A673 (cell line): ENCODE measurements at regions not wholly inside any gene's neighbourhood (a gene's known extent, or its start where the extent isn't known, plus 50 kb on each side); places are given as distances from the start of the nearest gene placed in this dataset.

Source experiments
- BruUV-seq: library from RNA; stranded (reverse); fragments of 400-500 nt; replicated peaks from 2 replicates; lab custom pipeline; 2021; lab: Mats Ljungman, UMichigan
- CTCF ChIA-PET: fragments of 300-600 bp; sonication (Branson Sonifier 250); formaldehyde crosslinking; loops from one replicate; lab custom pipeline; 2022; ENCODE audit warnings: antibody characterized with exemption; lab: Charles Lee
- POLR2A ChIA-PET: fragments of 300-600 bp; sonication (Branson Sonifier 250); formaldehyde crosslinking; loops from one replicate; lab custom pipeline; 2022; ENCODE audit warnings: antibody characterized with exemption; ENCODE audit not compliant: low non-redundant PET; lab: Charles Lee
- DNase-seq: peaks from one replicate; pipeline ENCODE4 v3.0.0-alpha.2; 2015; ENCODE audit warnings: low spot score
- H3K27ac ChIP-seq: fragments of 200-600 bp; sonication (generic); 2 replicates; pipeline ENCODE4 v1.5.1; 2016; ENCODE audit warnings: mixed run types, low read depth, mild to moderate bottlenecking, mixed read lengths, antibody characterized with exemption, low read length; ENCODE audit not compliant: poor library complexity, severe bottlenecking
- H3K27me3 ChIP-seq: fragments of 200-600 bp; sonication (generic); replicated peaks from 2 replicates; pipeline ENCODE4 v1.6.1; 2017; ENCODE audit warnings: mixed run types, low read depth, mild to moderate bottlenecking, mixed read lengths, antibody characterized with exemption, low read length; ENCODE audit not compliant: insufficient read depth, poor library complexity
- H3K36me3 ChIP-seq: fragments of 200-600 bp; sonication (generic); 2 replicates; pipeline ENCODE4 v1.6.1; 2016; ENCODE audit warnings: mixed run types, mild to moderate bottlenecking, mixed read lengths, antibody characterized with exemption, low read length; ENCODE audit not compliant: insufficient read depth, poor library complexity, severe bottlenecking
- H3K4me1 ChIP-seq: fragments of 200-600 bp; sonication (generic); 2 replicates; pipeline ENCODE4 v1.6.1; 2017; ENCODE audit warnings: mixed run types, mild to moderate bottlenecking, mixed read lengths, antibody characterized with exemption, low read length; ENCODE audit not compliant: insufficient read depth, poor library complexity, severe bottlenecking
- H3K4me3 ChIP-seq: fragments of 200-600 bp; sonication (generic); 2 replicates; pipeline ENCODE4 v1.5.1; 2016; ENCODE audit warnings: low read depth, mixed run types, mild to moderate bottlenecking, mixed read lengths, low read length; ENCODE audit not compliant: poor library complexity, severe bottlenecking
- H3K9me3 ChIP-seq: fragments of 200-600 bp; sonication (generic); 2 replicates; pipeline ENCODE4 v1.6.1; 2016; ENCODE audit warnings: mixed run types, low read depth, mild to moderate bottlenecking, mixed read lengths, antibody characterized with exemption, low read length; ENCODE audit not compliant: poor library complexity, severe bottlenecking
- CTCF ChIP-seq: fragments of 300-800, 200-600 bp; sonication (generic); conservative IDR thresholded peaks from 2 replicates; pipeline ENCODE4 v1.5.1; 2017; ENCODE audit warnings: low read depth, mild to moderate bottlenecking, antibody characterized with exemption, low read length, moderate library complexity, mixed read lengths
- EZH2 ChIP-seq: fragments of 200-600 bp; sonication (generic); IDR thresholded peaks from 2 replicates; pipeline ENCODE4 v1.6.1; 2017; ENCODE audit warnings: borderline replicate concordance, low read depth, mild to moderate bottlenecking, mixed read lengths, antibody characterized with exemption, low read length; ENCODE audit not compliant: poor library complexity, severe bottlenecking
- intact Hi-C: fragments of 100-400 bp; cut with micrococcal nuclease; formaldehyde crosslinking; loops from one replicate; pipeline ENCODE4 v1.10.0; 2022; ENCODE audit not compliant: unreplicated experiment

GRCh38 chr4:157897855-157898370, 274.9 kb downstream of the GASK1B start:
- DNase-seq: no peak
- ChIA-PET CTCF (no interaction called here), POLR2A (no interaction called here)
- Histone ChIP-seq H3K27ac (no peak overlapping the region), H3K27me3 (no peaks in the 10 kb centered on the region), H3K36me3 (no peaks in the 10 kb centered on the region), H3K9me3 (no peaks in the 10 kb centered on the region), H3K4me3 (no peak overlapping the region), H3K4me1 (no peaks in the 10 kb centered on the region)
- no TSS peak for BruUV-seq
- intact Hi-C loops: no loop called here
- no peak for TF ChIP-seq EZH2
- TF ChIP-seq CTCF: no peak

GRCh38 chr4:157896726-157897125, 276.1 kb downstream of the GASK1B start:
- no peak overlapping the region for H3K27ac ChIP-seq
- no peak for DNase-seq
- ChIA-PET CTCF (no interaction called here), POLR2A (no interaction called here)
- no peaks in the 10 kb centered on the region for H3K27me3 ChIP-seq
- no TSS peak for BruUV-seq
- no peak overlapping the region for H3K4me3 ChIP-seq
- no peaks in the 10 kb centered on the region for H3K36me3 ChIP-seq
- no peaks in the 10 kb centered on the region for H3K9me3 ChIP-seq
- H3K4me1 ChIP-seq: no peaks in the 10 kb centered on the region
- no peak for TF ChIP-seq CTCF
- TF ChIP-seq EZH2: no peak
- intact Hi-C loops: no loop called here

GRCh38 chr4:157895205-157895604, 277.6 kb downstream of the GASK1B start:
- DNase-seq: no peak
- Histone ChIP-seq H3K27ac (no peak overlapping the region), H3K4me3 (no peak overlapping the region)

More at GRCh38 chr4:157895205-157895604, 277.6 kb downstream of the GASK1B start:
- BruUV-seq: no TSS peak
- Histone ChIP-seq H3K36me3 (no peaks in the 10 kb centered on the region), H3K27me3 (no peaks in the 10 kb centered on the region), H3K4me1 (no peaks in the 10 kb centered on the region), H3K9me3 (no peaks in the 10 kb centered on the region)
- CTCF ChIA-PET: no interaction called here
- TF ChIP-seq EZH2 (no peak), CTCF (no peak)
- POLR2A ChIA-PET: no interaction called here
- intact Hi-C loops: no loop called here
